ENCODE measurements at regions not wholly inside any gene's neighbourhood (a gene's known extent, or its start where the extent isn't known, plus 50 kb on each side); places are given as distances from the start of the nearest gene placed in this dataset.

DNA sequence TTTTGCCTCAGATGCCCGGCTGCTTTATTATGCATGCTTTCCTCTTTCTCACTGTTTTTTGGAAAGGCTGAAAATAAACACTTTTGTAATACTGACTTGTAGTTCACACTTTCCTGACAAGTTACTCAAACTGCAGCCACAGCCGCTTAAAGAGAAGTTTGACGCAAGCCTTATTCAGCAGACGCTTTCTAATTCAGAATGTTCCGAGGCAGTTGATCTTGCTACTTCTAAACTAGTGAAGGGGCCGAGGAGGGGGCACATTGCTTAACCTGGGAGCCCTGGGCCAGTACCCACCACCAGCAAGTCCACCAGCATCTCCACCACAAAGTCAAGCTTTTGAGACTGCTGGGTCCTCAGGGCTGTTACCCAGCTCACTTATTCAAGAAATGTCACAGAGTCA lies 71.8 kb upstream of the SPRED2 start:
- no peaks in the 10 kb centered on the region for H3K27me3 ChIP-seq (ENCODE audit: control insufficient read depth, insufficient read depth, low read length)
- Mint-ChIP-seq H3K4me3 (no peak overlapping the region), H3K4me1 (no peaks in the 10 kb centered on the region), H3K36me3 (no peaks in the 10 kb centered on the region), H3K9me3 (peaks cover 0 to 2% (median 0%) of the 10 kb centered on the region in 7 donors), H3K27me3 (peaks cover 26% of the 10 kb centered on the region), H3K27ac (no peak overlapping the region)
- H3K4me1 ChIP-seq (ENCODE audit: control insufficient read depth, insufficient read depth, low read length, poor library complexity, severe bottlenecking), result no peaks in the 10 kb centered on the region
- no peak for ATAC-seq (ENCODE audit: low read depth in 2 of 2)
- no peak overlapping the region for H3K4me3 ChIP-seq (ENCODE audit: low read depth, low read length)
- no peak for DNase-seq
- no peak overlapping the region for H3K27ac ChIP-seq (ENCODE audit: insufficient read depth, low read length, poor library complexity, severe bottlenecking)
- no peaks in the 10 kb centered on the region for H3K36me3 ChIP-seq (ENCODE audit: control insufficient read depth, insufficient read depth, low read length)
- no peaks in the 10 kb centered on the region for H3K9me3 ChIP-seq (ENCODE audit: control insufficient read depth in 2 of 2, low read length in 2 of 2)

- Histone ChIP-seq H3K27me3 (ENCODE audit: control insufficient read depth, insufficient read depth, low read length) (no peaks in the 10 kb centered on the region), H3K4me1 (ENCODE audit: control insufficient read depth, insufficient read depth, low read length, poor library complexity, severe bottlenecking) (no peaks in the 10 kb centered on the region), H3K4me3 (ENCODE audit: low read depth, low read length) (no peak overlapping the region), H3K9me3 (ENCODE audit: control insufficient read depth in 2 of 2, low read length in 2 of 2) (no peaks in the 10 kb centered on the region), H3K27ac (ENCODE audit: insufficient read depth, low read length, poor library complexity, severe bottlenecking) (no peak overlapping the region), H3K36me3 (ENCODE audit: control insufficient read depth, insufficient read depth, low read length) (no peaks in the 10 kb centered on the region)
- no peak for DNase-seq
- ATAC-seq (ENCODE audit: low read depth in 2 of 2), result no peak
- peaks cover 0 to 2% (median 0%) of the 10 kb centered on the region in 7 donors for H3K9me3 Mint-ChIP-seq
- H3K4me3 Mint-ChIP-seq, result no peak overlapping the region
- H3K36me3 Mint-ChIP-seq, result no peaks in the 10 kb centered on the region
- H3K27me3 Mint-ChIP-seq, result peaks cover 22% of the 10 kb centered on the region
- H3K4me1 Mint-ChIP-seq, result no peaks in the 10 kb centered on the region
- peak overlapping the region in 1 of 3 donors; percentile 65 for H3K27ac Mint-ChIP-seq
Measured at GRCh38 chr2:65503746-65504145, 71.3 kb upstream of the SPRED2 start.

- Histone ChIP-seq H3K4me1 (ENCODE audit: control insufficient read depth, insufficient read depth, low read length, poor library complexity, severe bottlenecking) (no peaks in the 10 kb centered on the region), H3K27me3 (ENCODE audit: control insufficient read depth, insufficient read depth, low read length) (no peaks in the 10 kb centered on the region), H3K4me3 (ENCODE audit: low read depth, low read length) (no peak overlapping the region), H3K9me3 (ENCODE audit: control insufficient read depth in 2 of 2, low read length in 2 of 2) (no peaks in the 10 kb centered on the region), H3K36me3 (ENCODE audit: control insufficient read depth, insufficient read depth, low read length) (no peaks in the 10 kb centered on the region), H3K27ac (ENCODE audit: insufficient read depth, low read length, poor library complexity, severe bottlenecking) (no peak overlapping the region)
- peaks cover 0 to 2% (median 0%) of the 10 kb centered on the region in 7 donors for H3K9me3 Mint-ChIP-seq
- no peaks in the 10 kb centered on the region for H3K36me3 Mint-ChIP-seq
- H3K4me1 Mint-ChIP-seq, result no peaks in the 10 kb centered on the region
- DNase-seq (no peak), ATAC-seq (ENCODE audit: low read depth in 2 of 2) (no peak)
- no peak overlapping the region for H3K27ac Mint-ChIP-seq
- H3K27me3 Mint-ChIP-seq, result peaks cover 16% of the 10 kb centered on the region
- H3K4me3 Mint-ChIP-seq, result peak overlapping the region in 1 of 4 donors; percentile 10
Measured at GRCh38 chr2:65501836-65502235, 69.4 kb upstream of the SPRED2 start.

GRCh38 chr2:65501074-65501473 lies 68.7 kb upstream of the SPRED2 start:
- DNase-seq (no peak), ATAC-seq (ENCODE audit: low read depth in 2 of 2) (no peak)
- Histone ChIP-seq H3K27me3 (ENCODE audit: control insufficient read depth, insufficient read depth, low read length) (no peaks in the 10 kb centered on the region), H3K36me3 (ENCODE audit: control insufficient read depth, insufficient read depth, low read length) (no peaks in the 10 kb centered on the region), H3K9me3 (ENCODE audit: control insufficient read depth in 2 of 2, low read length in 2 of 2) (no peaks in the 10 kb centered on the region), H3K27ac (ENCODE audit: insufficient read depth, low read length, poor library complexity, severe bottlenecking) (no peak overlapping the region), H3K4me3 (ENCODE audit: low read depth, low read length) (no peak overlapping the region), H3K4me1 (ENCODE audit: control insufficient read depth, insufficient read depth, low read length, poor library complexity, severe bottlenecking) (no peaks in the 10 kb centered on the region)
- no peaks in the 10 kb centered on the region for H3K4me1 Mint-ChIP-seq
- H3K27me3 Mint-ChIP-seq, result peaks cover 16% of the 10 kb centered on the region
- no peaks in the 10 kb centered on the region for H3K36me3 Mint-ChIP-seq
- no peak overlapping the region for H3K4me3 Mint-ChIP-seq
- H3K9me3 Mint-ChIP-seq, result peaks cover 0 to 2% (median 0%) of the 10 kb centered on the region in 7 donors
- no peak overlapping the region for H3K27ac Mint-ChIP-seq

GRCh38 chr2:65500310-65501040 lies 68.1 kb upstream of the SPRED2 start:
- no peak for ATAC-seq (ENCODE audit: low read depth in 2 of 2)
- Mint-ChIP-seq H3K9me3 (peaks cover 0 to 2% (median 0%) of the 10 kb centered on the region in 7 donors), H3K4me3 (no peak overlapping the region), H3K36me3 (no peaks in the 10 kb centered on the region), H3K4me1 (no peaks in the 10 kb centered on the region), H3K27ac (no peak overlapping the region), H3K27me3 (peaks cover 16% of the 10 kb centered on the region)
- Histone ChIP-seq H3K36me3 (ENCODE audit: control insufficient read depth, insufficient read depth, low read length) (no peaks in the 10 kb centered on the region), H3K27ac (ENCODE audit: insufficient read depth, low read length, poor library complexity, severe bottlenecking) (no peak overlapping the region), H3K9me3 (ENCODE audit: control insufficient read depth in 2 of 2, low read length in 2 of 2) (no peaks in the 10 kb centered on the region), H3K4me1 (ENCODE audit: control insufficient read depth, insufficient read depth, low read length, poor library complexity, severe bottlenecking) (no peaks in the 10 kb centered on the region), H3K4me3 (ENCODE audit: low read depth, low read length) (no peak overlapping the region), H3K27me3 (ENCODE audit: control insufficient read depth, insufficient read depth, low read length) (no peaks in the 10 kb centered on the region)
- DNase-seq, result no peak

- no peaks in the 10 kb centered on the region for H3K27me3 ChIP-seq (ENCODE audit: control insufficient read depth, insufficient read depth, low read length)
- Mint-ChIP-seq H3K4me3 (no peak overlapping the region), H3K9me3 (peaks cover 0 to 2% (median 0%) of the 10 kb centered on the region in 7 donors), H3K27me3 (peaks cover 16% of the 10 kb centered on the region), H3K4me1 (no peaks in the 10 kb centered on the region), H3K36me3 (no peaks in the 10 kb centered on the region), H3K27ac (no peak overlapping the region)
- DNase-seq (no peak), ATAC-seq (ENCODE audit: low read depth in 2 of 2) (no peak)
- H3K4me3 ChIP-seq (ENCODE audit: low read depth, low read length), result no peak overlapping the region
- no peaks in the 10 kb centered on the region for H3K36me3 ChIP-seq (ENCODE audit: control insufficient read depth, insufficient read depth, low read length)
- H3K27ac ChIP-seq (ENCODE audit: insufficient read depth, low read length, poor library complexity, severe bottlenecking), result no peak overlapping the region
- no peaks in the 10 kb centered on the region for H3K4me1 ChIP-seq (ENCODE audit: control insufficient read depth, insufficient read depth, low read length, poor library complexity, severe bottlenecking)
- H3K9me3 ChIP-seq (ENCODE audit: control insufficient read depth in 2 of 2, low read length in 2 of 2), result no peaks in the 10 kb centered on the region
Measured at GRCh38 chr2:65499216-65499615, 66.8 kb upstream of the SPRED2 start.

GRCh38 chr2:65498396-65498795 lies 66.0 kb upstream of the SPRED2 start:
- Mint-ChIP-seq H3K27ac (no peak overlapping the region), H3K27me3 (peaks cover 13% of the 10 kb centered on the region), H3K4me1 (no peaks in the 10 kb centered on the region), H3K36me3 (no peaks in the 10 kb centered on the region), H3K4me3 (no peak overlapping the region), H3K9me3 (peaks cover 0 to 3% (median 0%) of the 10 kb centered on the region in 7 donors)
- no peak for DNase-seq
- H3K4me3 ChIP-seq (ENCODE audit: low read depth, low read length), result no peak overlapping the region
- no peaks in the 10 kb centered on the region for H3K4me1 ChIP-seq (ENCODE audit: control insufficient read depth, insufficient read depth, low read length, poor library complexity, severe bottlenecking)
- H3K36me3 ChIP-seq (ENCODE audit: control insufficient read depth, insufficient read depth, low read length), result no peaks in the 10 kb centered on the region
- no peaks in the 10 kb centered on the region for H3K9me3 ChIP-seq (ENCODE audit: control insufficient read depth in 2 of 2, low read length in 2 of 2)
- no peak for ATAC-seq (ENCODE audit: low read depth in 2 of 2)
- H3K27me3 ChIP-seq (ENCODE audit: control insufficient read depth, insufficient read depth, low read length), result no peaks in the 10 kb centered on the region
- H3K27ac ChIP-seq (ENCODE audit: insufficient read depth, low read length, poor library complexity, severe bottlenecking), result no peak overlapping the region

- no peak for ATAC-seq (ENCODE audit: low read depth in 2 of 2)
- Histone ChIP-seq H3K36me3 (ENCODE audit: control insufficient read depth, insufficient read depth, low read length) (no peaks in the 10 kb centered on the region), H3K27me3 (ENCODE audit: control insufficient read depth, insufficient read depth, low read length) (no peaks in the 10 kb centered on the region), H3K4me1 (ENCODE audit: control insufficient read depth, insufficient read depth, low read length, poor library complexity, severe bottlenecking) (no peaks in the 10 kb centered on the region), H3K27ac (ENCODE audit: insufficient read depth, low read length, poor library complexity, severe bottlenecking) (no peak overlapping the region), H3K4me3 (ENCODE audit: low read depth, low read length) (no peak overlapping the region), H3K9me3 (ENCODE audit: control insufficient read depth in 2 of 2, low read length in 2 of 2) (no peaks in the 10 kb centered on the region)
- Mint-ChIP-seq H3K27ac (no peak overlapping the region), H3K9me3 (peaks cover 0 to 3% (median 0%) of the 10 kb centered on the region in 7 donors), H3K4me1 (no peaks in the 10 kb centered on the region), H3K27me3 (peaks cover 24% of the 10 kb centered on the region), H3K36me3 (no peaks in the 10 kb centered on the region), H3K4me3 (no peak overlapping the region)
- no peak for DNase-seq
Measured at GRCh38 chr2:65495251-65495877, 63.0 kb upstream of the SPRED2 start.
